Progenitor cell of endocrine pancreas (in vitro differentiated cells): ENCODE measurements at regions not wholly inside any gene's neighbourhood (a gene's known extent, or its start where the extent isn't known, plus 50 kb on each side); places are given as distances from the start of the nearest gene placed in this dataset.

Experiments used
- DNase-seq: peaks from one replicate; pipeline ENCODE4 v3.0.0; 2021; ENCODE audit warnings: low spot score; ENCODE audit not compliant: unreplicated experiment
- H3K27ac Mint-ChIP-seq: 2 replicates; pipeline ENCODE4 v1.8.0; 2021; ENCODE audit warnings: mild to moderate bottlenecking, moderate library complexity, mixed read lengths
- H3K27me3 Mint-ChIP-seq: 2 replicates; pipeline ENCODE4 v1.8.0; 2021; ENCODE audit warnings: mixed read lengths
- H3K36me3 Mint-ChIP-seq: 2 replicates; pipeline ENCODE4 v1.8.0; 2022; ENCODE audit warnings: mixed read lengths; ENCODE audit not compliant: insufficient read depth
- H3K4me1 Mint-ChIP-seq: 2 replicates; pipeline ENCODE4 v1.8.0; 2021; ENCODE audit warnings: low read depth, mixed read lengths
- H3K4me3 Mint-ChIP-seq: 2 replicates; pipeline ENCODE4 v1.8.0; 2021; ENCODE audit warnings: low read depth, mild to moderate bottlenecking, moderate library complexity, mixed read lengths
- H3K9me3 Mint-ChIP-seq: 2 replicates; pipeline ENCODE4 v1.8.0; 2021; ENCODE audit warnings: low read depth, mixed read lengths
- TF ChIP-seq, protein P1 (sequence below): fragments of 200-600 bp; sonication (generic); IDR thresholded peaks from one replicate; pipeline ENCODE4 v1.5.0; 2021; ENCODE audit warnings: antibody characterized with exemption, mild to moderate bottlenecking; ENCODE audit not compliant: unreplicated experiment

DNA sequence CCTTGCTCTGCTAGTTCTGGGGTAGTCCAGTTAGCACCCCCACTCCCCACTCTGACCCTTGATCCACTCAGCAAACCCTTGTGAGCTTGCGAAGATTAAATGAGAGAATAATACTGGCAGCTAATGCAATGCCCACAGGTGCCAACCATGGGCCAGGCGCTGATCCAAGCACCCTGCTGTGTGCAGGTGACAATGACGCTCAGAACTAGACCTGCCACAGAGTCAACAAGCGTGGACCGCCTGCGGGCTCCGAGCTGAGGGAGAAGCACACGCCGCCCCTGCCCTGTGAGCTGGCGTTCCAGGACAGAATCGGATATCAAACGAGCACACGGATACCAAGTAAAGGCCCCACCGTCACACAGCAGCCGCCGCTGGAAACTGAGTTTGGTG, 129.2 kb downstream of the FAM53A start:
- DNase-seq = no peak
- no peak overlapping the region for H3K27ac Mint-ChIP-seq
- no peaks in the 10 kb centered on the region for H3K4me1 Mint-ChIP-seq
- TF ChIP-seq, protein P1, sequence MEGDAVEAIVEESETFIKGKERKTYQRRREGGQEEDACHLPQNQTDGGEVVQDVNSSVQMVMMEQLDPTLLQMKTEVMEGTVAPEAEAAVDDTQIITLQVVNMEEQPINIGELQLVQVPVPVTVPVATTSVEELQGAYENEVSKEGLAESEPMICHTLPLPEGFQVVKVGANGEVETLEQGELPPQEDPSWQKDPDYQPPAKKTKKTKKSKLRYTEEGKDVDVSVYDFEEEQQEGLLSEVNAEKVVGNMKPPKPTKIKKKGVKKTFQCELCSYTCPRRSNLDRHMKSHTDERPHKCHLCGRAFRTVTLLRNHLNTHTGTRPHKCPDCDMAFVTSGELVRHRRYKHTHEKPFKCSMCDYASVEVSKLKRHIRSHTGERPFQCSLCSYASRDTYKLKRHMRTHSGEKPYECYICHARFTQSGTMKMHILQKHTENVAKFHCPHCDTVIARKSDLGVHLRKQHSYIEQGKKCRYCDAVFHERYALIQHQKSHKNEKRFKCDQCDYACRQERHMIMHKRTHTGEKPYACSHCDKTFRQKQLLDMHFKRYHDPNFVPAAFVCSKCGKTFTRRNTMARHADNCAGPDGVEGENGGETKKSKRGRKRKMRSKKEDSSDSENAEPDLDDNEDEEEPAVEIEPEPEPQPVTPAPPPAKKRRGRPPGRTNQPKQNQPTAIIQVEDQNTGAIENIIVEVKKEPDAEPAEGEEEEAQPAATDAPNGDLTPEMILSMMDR = no peak
- no peaks in the 10 kb centered on the region for H3K36me3 Mint-ChIP-seq
- H3K4me3 Mint-ChIP-seq = no peak overlapping the region
- peaks cover 12% of the 10 kb centered on the region for H3K27me3 Mint-ChIP-seq
- no peaks in the 10 kb centered on the region for H3K9me3 Mint-ChIP-seq

DNA sequence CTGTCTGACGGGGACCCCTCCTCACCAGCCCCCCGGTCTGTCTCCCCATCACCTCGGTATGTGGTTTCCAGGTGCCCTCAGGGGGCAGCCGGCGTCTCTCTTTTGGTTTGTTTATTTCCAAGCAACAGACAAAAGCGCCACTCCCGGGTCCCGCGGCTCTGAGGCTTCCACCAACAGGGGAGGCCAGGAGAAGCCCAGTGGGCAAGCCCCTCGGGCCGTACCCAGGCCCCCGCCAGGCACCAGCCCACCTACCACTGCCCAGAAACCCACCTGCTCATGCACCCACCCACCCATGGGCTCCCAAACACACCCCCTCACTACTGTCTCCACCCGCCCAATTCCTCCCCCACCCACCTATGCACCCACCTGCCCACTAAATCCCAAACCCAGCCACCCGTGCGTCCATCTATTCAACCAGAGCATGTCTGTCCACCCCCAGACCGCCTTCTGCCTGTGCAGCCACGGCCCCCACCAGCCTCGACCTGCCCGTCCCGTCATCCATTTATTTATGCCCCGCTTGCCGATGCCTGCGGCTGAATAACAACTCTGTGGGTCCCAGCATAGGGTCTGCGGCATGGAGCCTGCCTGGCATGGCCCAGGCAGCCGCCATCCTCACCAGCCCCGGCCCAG, 129.8 kb downstream of the FAM53A start:
- H3K27ac Mint-ChIP-seq = no peak overlapping the region
- peaks cover 9% of the 10 kb centered on the region for H3K27me3 Mint-ChIP-seq
- DNase-seq = no peak
- H3K4me3 Mint-ChIP-seq = no peak overlapping the region
- no peaks in the 10 kb centered on the region for H3K9me3 Mint-ChIP-seq
- H3K4me1 Mint-ChIP-seq = no peaks in the 10 kb centered on the region
- H3K36me3 Mint-ChIP-seq = no peaks in the 10 kb centered on the region
- TF ChIP-seq, protein P1 = no peak

DNA sequence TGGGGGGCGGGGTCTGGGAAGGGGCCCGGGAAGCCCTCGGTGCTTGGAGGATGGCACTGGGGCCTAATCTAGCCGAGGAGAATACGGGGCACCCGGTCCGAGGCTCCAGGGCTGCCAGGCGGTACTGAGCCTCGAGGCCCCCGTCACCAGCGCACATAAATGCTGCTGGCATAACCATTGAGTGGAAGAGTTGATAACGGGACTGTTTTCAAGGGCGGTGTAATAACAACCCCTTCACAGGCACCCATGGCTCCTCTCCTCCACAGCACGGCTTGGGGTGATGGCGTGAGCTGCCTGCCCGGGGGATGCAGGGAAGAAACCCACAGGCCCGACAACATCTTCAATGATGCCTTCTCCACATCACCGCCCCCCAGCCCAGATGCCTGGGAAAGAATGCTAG, 130.7 kb downstream of the FAM53A start:
- Mint-ChIP-seq H3K4me3 (no peak overlapping the region), H3K36me3 (no peaks in the 10 kb centered on the region), H3K9me3 (no peaks in the 10 kb centered on the region), H3K27ac (no peak overlapping the region), H3K27me3 (peaks cover 14% of the 10 kb centered on the region), H3K4me1 (peaks cover 2% of the 10 kb centered on the region)
- TF ChIP-seq, protein P1 = no peak
- no peak for DNase-seq

DNA sequence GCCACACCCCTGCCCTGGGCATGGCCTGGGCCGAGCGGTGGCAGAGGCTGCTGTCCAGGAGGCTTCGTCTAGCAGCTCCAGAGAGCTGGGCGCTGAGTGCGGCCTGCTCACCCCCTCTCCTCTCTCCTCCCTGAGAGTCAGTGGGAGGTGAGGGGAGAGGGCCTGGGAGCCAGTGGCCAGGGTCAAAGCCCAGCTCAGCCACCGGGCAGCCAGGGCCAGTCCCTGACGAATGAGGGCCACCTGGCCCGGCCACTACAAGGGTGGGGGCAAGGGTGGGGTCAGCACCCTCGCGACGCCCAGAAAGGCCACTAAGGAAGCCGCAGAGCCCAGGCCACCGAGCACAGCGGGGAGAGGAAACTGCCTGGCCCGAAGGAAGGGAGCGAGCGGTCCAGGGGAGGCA, 131.7 kb downstream of the FAM53A start:
- peaks cover 2% of the 10 kb centered on the region for H3K4me1 Mint-ChIP-seq
- H3K27ac Mint-ChIP-seq = no peak overlapping the region
- H3K9me3 Mint-ChIP-seq = no peaks in the 10 kb centered on the region
- peaks cover 20% of the 10 kb centered on the region for H3K27me3 Mint-ChIP-seq
- no peak overlapping the region for H3K4me3 Mint-ChIP-seq
- DNase-seq = no peak
- TF ChIP-seq, protein P1 = no peak
- no peaks in the 10 kb centered on the region for H3K36me3 Mint-ChIP-seq

DNA sequence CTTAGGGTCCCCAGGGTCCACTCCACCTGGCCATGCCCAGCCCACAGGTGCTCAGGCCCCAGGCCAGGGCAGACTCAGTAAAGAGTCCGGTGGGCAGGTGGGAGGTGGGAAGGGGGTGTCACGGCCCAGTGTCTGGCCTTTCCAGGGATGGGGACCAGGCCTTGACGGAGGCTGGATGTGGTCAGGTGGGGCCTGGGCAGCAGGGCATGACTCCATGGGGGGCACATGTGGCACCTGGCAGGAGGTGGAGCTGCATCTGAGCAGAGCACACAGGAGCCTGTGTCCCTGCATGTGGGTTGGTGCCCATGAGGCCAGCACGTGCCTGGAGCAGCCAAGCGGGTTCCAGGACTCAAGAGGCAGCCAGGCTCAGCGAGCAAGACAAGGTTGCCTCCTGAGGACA, 132.9 kb downstream of the FAM53A start:
- DNase-seq = no peak
- H3K9me3 Mint-ChIP-seq = no peaks in the 10 kb centered on the region

More for the DNA sequence above, 132.9 kb downstream of the FAM53A start:
- TF ChIP-seq, protein P1 = no peak
- H3K4me1 Mint-ChIP-seq = peaks cover 5% of the 10 kb centered on the region
- H3K27ac Mint-ChIP-seq = no peak overlapping the region
- no peaks in the 10 kb centered on the region for H3K36me3 Mint-ChIP-seq
- peaks cover 24% of the 10 kb centered on the region for H3K27me3 Mint-ChIP-seq
- H3K4me3 Mint-ChIP-seq = no peak overlapping the region
